Mesenchymal stem cell (in vitro differentiated cells and primary cell): ENCODE measurements at regions not wholly inside any gene's neighbourhood (a gene's known extent, or its start where the extent isn't known, plus 50 kb on each side); places are given as distances from the start of the nearest gene placed in this dataset.

ENCODE experiments used
- DNase-seq: peaks from one replicate; pipeline ENCODE4 v3.0.0-alpha.2; 2013
- H2AFZ ChIP-seq: one replicate; pipeline ENCODE4 v1.6.1; 2013; ENCODE audit warnings: low read depth, mild to moderate bottlenecking, control low read depth, inconsistent platforms, low read length, moderate library complexity
- H2AK5ac ChIP-seq: 2 replicates; pipeline ENCODE4 v1.6.1; 2013; ENCODE audit warnings: low read length, moderate library complexity, mild to moderate bottlenecking, inconsistent platforms; ENCODE audit not compliant: severe bottlenecking
- H2BK120ac ChIP-seq: one replicate; pipeline ENCODE4 v1.6.1; 2013; ENCODE audit warnings: low read depth, mild to moderate bottlenecking, inconsistent platforms, low read length, moderate library complexity
- H2BK12ac ChIP-seq, 2 experiments: one replicate each; pipeline ENCODE4 v1.6.1; 2013; ENCODE audit warnings: inconsistent platforms in 2 of 2, low read length in 2 of 2, mild to moderate bottlenecking in 2 of 2, moderate library complexity in 2 of 2, control low read depth in 1 of 2
- H2BK15ac ChIP-seq: one replicate; pipeline ENCODE4 v1.6.1; 2013; ENCODE audit warnings: mild to moderate bottlenecking, low read depth, inconsistent platforms; ENCODE audit not compliant: poor library complexity, severe bottlenecking
- H2BK5ac ChIP-seq: 2 replicates; pipeline ENCODE4 v1.6.1; 2013; ENCODE audit warnings: low read depth, mild to moderate bottlenecking, low read length, control low read depth, inconsistent platforms; ENCODE audit not compliant: poor library complexity, severe bottlenecking
- H3K14ac ChIP-seq, 2 experiments: one replicate each; pipeline ENCODE4 v1.6.1; 2013; ENCODE audit warnings: inconsistent platforms in 2 of 2, low read length in 2 of 2, control low read depth in 1 of 2, mild to moderate bottlenecking in 1 of 2, moderate library complexity in 1 of 2
- H3K18ac ChIP-seq, 2 experiments: one replicate each; pipeline ENCODE4 v1.6.1; 2013; ENCODE audit warnings: inconsistent platforms in 2 of 2, low read length in 2 of 2, control low read depth in 1 of 2, low read depth in 1 of 2, mild to moderate bottlenecking in 1 of 2
- H3K23ac ChIP-seq, 2 experiments: one replicate each; pipeline ENCODE4 v1.6.1; 2013; ENCODE audit warnings: inconsistent platforms in 2 of 2, low read length in 2 of 2, mild to moderate bottlenecking in 2 of 2, moderate library complexity in 2 of 2, control low read depth in 1 of 2
- H3K27ac ChIP-seq: 2 replicates; pipeline ENCODE4 v1.5.1; 2013; ENCODE audit warnings: mild to moderate bottlenecking, moderate library complexity, low read length, control low read depth, inconsistent platforms; ENCODE audit not compliant: poor library complexity, severe bottlenecking
- H3K27me3 ChIP-seq, 2 experiments: 2 replicates each; pipeline versions ENCODE4 v1.6.1 to v1.7.0; 2013; ENCODE audit warnings: low read length in 2 of 2, mild to moderate bottlenecking in 2 of 2, moderate library complexity in 2 of 2, control low read depth in 1 of 2, inconsistent platforms in 1 of 2; ENCODE audit not compliant: control insufficient read depth in 1 of 2, insufficient read depth in 1 of 2
- H3K36me3 ChIP-seq, 2 experiments: 2 replicates each; pipeline versions ENCODE4 v1.6.1 to v1.7.0; 2013; ENCODE audit warnings: low read length in 2 of 2, control low read depth in 1 of 2, inconsistent platforms in 1 of 2, low read depth in 1 of 2, mild to moderate bottlenecking in 1 of 2; ENCODE audit not compliant: insufficient read depth in 2 of 2, control insufficient read depth in 1 of 2
- H3K4ac ChIP-seq, 2 experiments: one replicate each; pipeline ENCODE4 v1.6.1; 2013; ENCODE audit warnings: inconsistent platforms in 2 of 2, low read length in 2 of 2, mild to moderate bottlenecking in 2 of 2, moderate library complexity in 2 of 2, control low read depth in 1 of 2, low read depth in 1 of 2
- H3K4me1 ChIP-seq: 2 replicates; pipeline ENCODE4 v1.6.1; 2013; ENCODE audit warnings: low read depth, low read length, control low read depth; ENCODE audit not compliant: control insufficient read depth, insufficient read depth
- H3K4me2 ChIP-seq: 2 replicates; pipeline ENCODE4 v1.6.1; 2013; ENCODE audit warnings: low read length, mild to moderate bottlenecking, inconsistent platforms; ENCODE audit not compliant: poor library complexity, severe bottlenecking
- H3K4me3 ChIP-seq, 2 experiments: 2 replicates each; pipeline versions ENCODE4 v1.5.1 to v1.7.0; 2013; ENCODE audit warnings: low read length in 2 of 2, mild to moderate bottlenecking in 2 of 2, control low read depth in 1 of 2, low read depth in 1 of 2; ENCODE audit not compliant: insufficient read depth in 1 of 2
- H3K79me1 ChIP-seq: replicated peaks from 2 replicates; pipeline ENCODE4 v1.6.1; 2013; ENCODE audit warnings: mild to moderate bottlenecking, control low read depth, low read length, inconsistent platforms; ENCODE audit not compliant: poor library complexity, severe bottlenecking
- H3K9ac ChIP-seq: 2 replicates; pipeline ENCODE4 v1.7.0; 2013; ENCODE audit warnings: mild to moderate bottlenecking, low read length, moderate library complexity
- H3K9me3 ChIP-seq: 2 replicates; pipeline ENCODE4 v1.7.0; 2013; ENCODE audit warnings: mild to moderate bottlenecking, low read length; ENCODE audit not compliant: control insufficient read depth
- H4K8ac ChIP-seq: one replicate; pipeline ENCODE4 v1.6.1; 2013; ENCODE audit warnings: inconsistent platforms, mild to moderate bottlenecking, low read length, moderate library complexity
- H4K91ac ChIP-seq: one replicate; pipeline ENCODE4 v1.6.1; 2013; ENCODE audit warnings: mild to moderate bottlenecking, low read length, inconsistent platforms
- WGBS: methylation state at CpG from one replicate; pipeline ENCODE4 v1.1.7; 2013; ENCODE audit warnings: mixed read lengths; 5-methylcytosine and 5-hydroxymethylcytosine counted together

DNA sequence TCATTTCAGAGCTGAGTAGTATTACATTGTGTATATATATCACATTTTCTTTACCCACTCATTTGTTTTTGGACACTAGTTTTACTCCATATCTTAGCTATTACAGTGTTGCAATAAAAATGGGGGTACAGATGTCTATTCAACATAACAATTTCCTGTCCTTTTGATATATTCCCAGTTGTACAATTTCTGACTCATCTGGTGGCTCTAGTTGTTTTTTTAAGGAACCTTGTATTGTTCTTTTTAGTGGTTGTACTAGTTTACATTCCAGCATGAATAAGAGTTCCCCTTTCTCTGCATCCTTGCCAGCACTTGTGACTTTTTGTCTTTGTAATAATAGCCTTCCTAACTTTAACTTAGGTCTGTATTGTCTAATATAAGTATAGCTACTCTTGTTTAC lies 739.9 kb downstream of the XPNPEP1 start:
- H3K14ac ChIP-seq: no peak overlapping the region
- no peak overlapping the region for H3K9ac ChIP-seq
- H2BK120ac ChIP-seq: no peak overlapping the region
- H2BK12ac ChIP-seq: no peak overlapping the region
- H2AFZ ChIP-seq: no peak overlapping the region
- no peaks in the 10 kb centered on the region for H3K79me1 ChIP-seq
- H3K36me3 ChIP-seq: no peaks in the 10 kb centered on the region
- no peak overlapping the region for H2BK15ac ChIP-seq
- H3K23ac ChIP-seq: no peak overlapping the region
- H3K27me3 ChIP-seq: no peaks in the 10 kb centered on the region
- H4K8ac ChIP-seq: no peak overlapping the region
- no peak overlapping the region for H3K4me2 ChIP-seq
- no peak for DNase-seq
- peaks cover 25% of the 10 kb centered on the region for H3K9me3 ChIP-seq
- H2BK5ac ChIP-seq: no peak overlapping the region
- no peak overlapping the region for H3K4me3 ChIP-seq
- H3K4me1 ChIP-seq: no peaks in the 10 kb centered on the region
- no peak overlapping the region for H3K18ac ChIP-seq
- no peak overlapping the region for H3K4ac ChIP-seq
- no peak overlapping the region for H4K91ac ChIP-seq
- H2AK5ac ChIP-seq: no peak overlapping the region
- no peak overlapping the region for H3K27ac ChIP-seq

DNA sequence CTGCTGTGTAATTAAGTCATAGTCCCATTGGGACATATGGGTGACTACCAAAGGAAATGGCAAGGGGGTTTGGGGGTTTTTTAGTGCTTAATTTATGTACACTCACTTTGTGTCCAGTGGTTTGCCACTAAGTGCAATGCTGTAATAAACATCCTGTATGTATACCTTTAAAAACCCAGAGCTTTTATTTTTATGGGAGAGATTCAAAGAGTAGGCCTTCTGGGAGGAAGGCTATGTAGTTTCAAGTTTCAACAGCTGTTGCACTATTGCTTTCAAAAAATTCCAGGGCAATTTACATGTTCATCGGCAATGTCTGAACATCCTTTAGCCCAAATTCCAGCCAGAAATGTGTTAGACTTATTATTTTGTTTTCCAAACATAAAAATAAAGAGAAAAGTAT lies 744.7 kb downstream of the XPNPEP1 start:
- WGBS: no CpG with 5 or more reads among the region's 1 CpG
- H3K36me3 ChIP-seq: no peaks in the 10 kb centered on the region
- no peak overlapping the region for H3K4me3 ChIP-seq

DNA sequence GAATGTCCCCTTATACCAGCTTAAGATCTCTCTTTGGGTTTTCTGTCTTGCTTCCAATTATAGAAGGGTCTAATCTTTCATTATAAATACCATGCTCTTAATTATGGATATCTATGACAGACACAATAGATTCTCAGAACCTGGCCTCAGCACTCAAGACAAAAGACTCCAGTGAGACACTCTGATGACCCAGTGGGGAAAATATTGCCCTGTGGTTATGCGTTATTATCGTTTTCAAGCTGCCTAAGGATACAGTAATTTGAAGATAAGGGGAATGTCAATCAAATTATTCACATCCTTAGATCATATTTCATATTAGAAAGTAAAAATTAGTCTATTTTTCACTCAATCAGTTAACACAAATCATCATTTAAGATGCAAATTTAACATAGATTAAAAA lies 748.8 kb downstream of the XPNPEP1 start:
- Histone ChIP-seq H2BK12ac (no peak overlapping the region), H3K4me1 (no peaks in the 10 kb centered on the region), H2BK15ac (no peak overlapping the region), H3K4me3 (no peak overlapping the region), H3K9me3 (no peaks in the 10 kb centered on the region), H3K27ac (no peak overlapping the region), H3K9ac (no peak overlapping the region), H4K91ac (no peak overlapping the region), H3K27me3 (no peaks in the 10 kb centered on the region), H3K4ac (no peak overlapping the region), H4K8ac (no peak overlapping the region), H3K4me2 (no peak overlapping the region), H3K18ac (no peak overlapping the region), H2AFZ (no peak overlapping the region), H3K36me3 (no peaks in the 10 kb centered on the region), H2BK120ac (no peak overlapping the region), H3K79me1 (no peaks in the 10 kb centered on the region), H2AK5ac (no peak overlapping the region), H3K14ac (no peak overlapping the region), H3K23ac (no peak overlapping the region), H2BK5ac (no peak overlapping the region)
- no CpG with 5 or more reads among the region's 2 CpGs for WGBS
- no peak for DNase-seq

More for the DNA sequence above, 744.7 kb downstream of the XPNPEP1 start:
- H3K9ac ChIP-seq: no peak overlapping the region
- no peak overlapping the region for H2BK5ac ChIP-seq
- no peak overlapping the region for H4K8ac ChIP-seq
- no peak overlapping the region for H2BK12ac ChIP-seq
- H4K91ac ChIP-seq: no peak overlapping the region
- no peak overlapping the region for H3K4ac ChIP-seq
- no peak overlapping the region for H3K4me2 ChIP-seq
- H2BK120ac ChIP-seq: no peak overlapping the region
- no peaks in the 10 kb centered on the region for H3K27me3 ChIP-seq
- no peak overlapping the region for H2AK5ac ChIP-seq
- no peak overlapping the region for H3K23ac ChIP-seq
- no peak overlapping the region for H2BK15ac ChIP-seq
- H3K4me1 ChIP-seq: no peaks in the 10 kb centered on the region
- H3K27ac ChIP-seq: no peak overlapping the region
- no peak overlapping the region for H3K18ac ChIP-seq
- H2AFZ ChIP-seq: no peak overlapping the region
- H3K79me1 ChIP-seq: no peaks in the 10 kb centered on the region
- no peak for DNase-seq
- no peaks in the 10 kb centered on the region for H3K9me3 ChIP-seq
- H3K14ac ChIP-seq: no peak overlapping the region

DNA sequence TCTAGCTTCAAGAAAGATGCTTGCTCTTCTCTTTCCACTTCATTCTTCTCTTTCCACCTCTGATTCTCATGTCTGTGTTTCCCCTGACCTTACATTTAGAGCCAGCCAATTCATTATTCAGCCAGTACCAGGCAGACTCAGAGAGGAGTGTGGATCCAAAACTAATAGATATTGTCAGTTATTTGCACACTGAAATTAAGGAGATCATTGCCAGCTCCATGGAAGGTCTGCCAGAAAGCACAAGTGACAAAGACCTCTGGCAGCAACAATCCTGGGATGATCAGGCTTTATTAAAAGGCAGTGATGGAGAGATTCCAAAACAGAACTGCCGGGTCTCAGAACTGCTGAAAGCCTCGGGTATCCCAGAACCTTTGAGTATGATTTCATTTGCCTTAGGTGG lies 749.4 kb downstream of the XPNPEP1 start:
- Histone ChIP-seq H4K8ac (no peak overlapping the region), H3K36me3 (no peaks in the 10 kb centered on the region), H2BK5ac (no peak overlapping the region), H3K23ac (no peak overlapping the region), H3K9me3 (no peaks in the 10 kb centered on the region), H3K27ac (no peak overlapping the region), H2AFZ (no peak overlapping the region), H3K79me1 (no peaks in the 10 kb centered on the region), H3K27me3 (no peaks in the 10 kb centered on the region), H3K18ac (no peak overlapping the region), H4K91ac (no peak overlapping the region), H2BK15ac (no peak overlapping the region), H3K14ac (no peak overlapping the region), H3K4me1 (no peaks in the 10 kb centered on the region), H3K4me2 (no peak overlapping the region), H3K4ac (no peak overlapping the region), H2BK12ac (no peak overlapping the region), H3K9ac (no peak overlapping the region), H3K4me3 (no peak overlapping the region), H2AK5ac (no peak overlapping the region), H2BK120ac (no peak overlapping the region)
- DNase-seq: no peak
- WGBS: 46% methylated on average over 2 of the region's 2 CpGs
